Activated T-helper 17 cell treated with anti-CD3 and anti-CD28 coated beads, Interleukin-2, amount 50 U/mL, for 72 hours (primary cell): ENCODE measurements at regions not wholly inside any gene's neighbourhood (a gene's known extent, or its start where the extent isn't known, plus 50 kb on each side); places are given as distances from the start of the nearest gene placed in this dataset.

Source experiments
- ATAC-seq: fragments of 150-1000 bp; cut with Tn5 transposase; replicated peaks from 2 replicates; pipeline ENCODE4 v1.10.0; 2021; ENCODE audit warnings: mild to moderate bottlenecking, moderate library complexity
- H3K27ac Mint-ChIP-seq: one replicate; pipeline ENCODE4 v1.8.0; 2022; ENCODE audit warnings: mixed read lengths
- H3K27me3 Mint-ChIP-seq: one replicate; pipeline ENCODE4 v1.8.0; 2022; ENCODE audit warnings: mixed read lengths
- H3K36me3 Mint-ChIP-seq: one replicate; pipeline ENCODE4 v1.8.0; 2022; ENCODE audit warnings: low read depth, mild to moderate bottlenecking, mixed read lengths
- H3K4me1 Mint-ChIP-seq: one replicate; pipeline ENCODE4 v1.8.0; 2022; ENCODE audit warnings: mixed read lengths
- H3K4me3 Mint-ChIP-seq: one replicate; pipeline ENCODE4 v1.8.0; 2022; ENCODE audit warnings: mild to moderate bottlenecking, mixed read lengths
- H3K9me3 Mint-ChIP-seq: one replicate; pipeline ENCODE4 v1.8.0; 2022; ENCODE audit warnings: mixed read lengths

- no peak for ATAC-seq
- H3K4me1 Mint-ChIP-seq = no peaks in the 10 kb centered on the region
- peaks cover 23% of the 10 kb centered on the region for H3K27me3 Mint-ChIP-seq
- no peaks in the 10 kb centered on the region for H3K36me3 Mint-ChIP-seq
- H3K9me3 Mint-ChIP-seq = no peaks in the 10 kb centered on the region
- no peak overlapping the region for H3K4me3 Mint-ChIP-seq
- no peak overlapping the region for H3K27ac Mint-ChIP-seq
Observed at GRCh38 chr2:114085238-114085637, 195.3 kb downstream of the ACTR3 start.

DNA sequence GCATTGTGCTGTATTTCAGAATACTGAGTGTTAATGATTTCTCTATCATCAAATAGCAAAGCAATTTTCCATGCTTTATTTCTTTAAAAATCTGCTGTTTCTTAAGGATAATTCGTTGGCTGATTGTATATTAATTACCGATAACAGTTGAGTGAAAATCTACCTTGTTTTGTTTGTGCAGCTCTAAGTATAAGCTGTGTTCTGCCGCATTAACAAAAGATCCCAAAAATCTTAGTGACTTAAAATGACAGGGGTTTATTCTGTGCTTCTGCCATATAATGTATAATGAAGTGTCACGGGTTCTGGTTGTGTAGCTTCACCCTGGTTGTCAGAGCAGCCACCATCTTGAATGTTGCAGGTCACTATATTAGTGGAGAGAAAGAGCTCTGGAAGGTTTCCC lies 196.1 kb downstream of the ACTR3 start:
- Mint-ChIP-seq H3K36me3 (no peaks in the 10 kb centered on the region), H3K27me3 (peaks cover 23% of the 10 kb centered on the region), H3K4me3 (no peak overlapping the region), H3K27ac (no peak overlapping the region), H3K4me1 (no peaks in the 10 kb centered on the region), H3K9me3 (no peaks in the 10 kb centered on the region)
- ATAC-seq = no peak

GRCh38 chr2:114089636-114090319 lies 199.9 kb downstream of the ACTR3 start:
- Mint-ChIP-seq H3K36me3 (no peaks in the 10 kb centered on the region), H3K27ac (no peak overlapping the region), H3K9me3 (no peaks in the 10 kb centered on the region), H3K27me3 (peaks cover 8% of the 10 kb centered on the region), H3K4me1 (no peaks in the 10 kb centered on the region), H3K4me3 (no peak overlapping the region)
- ATAC-seq = no peak

DNA sequence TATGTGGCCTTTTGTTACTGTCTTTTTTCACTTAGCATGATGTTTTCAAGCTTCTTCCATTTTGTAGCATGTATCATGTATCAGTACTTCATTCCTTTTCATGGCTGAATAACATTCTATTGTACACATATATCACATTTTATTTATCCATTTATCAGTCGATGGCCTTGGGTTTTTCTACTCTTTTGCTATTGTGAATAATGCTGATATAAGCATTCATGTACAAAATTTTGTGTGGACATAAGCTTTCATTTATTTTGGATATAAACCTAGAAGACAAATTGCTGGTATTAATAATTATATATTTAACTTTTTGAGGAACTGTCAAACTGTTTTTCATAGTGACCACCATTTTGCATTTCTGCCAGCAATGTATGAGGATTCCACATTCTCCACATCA lies 201.1 kb downstream of the ACTR3 start:
- H3K4me1 Mint-ChIP-seq = no peaks in the 10 kb centered on the region
- H3K27ac Mint-ChIP-seq = no peak overlapping the region
- no peak for ATAC-seq
- no peak overlapping the region for H3K4me3 Mint-ChIP-seq
- no peaks in the 10 kb centered on the region for H3K36me3 Mint-ChIP-seq
- H3K9me3 Mint-ChIP-seq = no peaks in the 10 kb centered on the region
- H3K27me3 Mint-ChIP-seq = peaks cover 8% of the 10 kb centered on the region

GRCh38 chr2:114108249-114108648 lies 218.4 kb downstream of the ACTR3 start:
- H3K27ac Mint-ChIP-seq = no peak overlapping the region
- H3K27me3 Mint-ChIP-seq = peaks cover 31% of the 10 kb centered on the region
- peaks cover 9% of the 10 kb centered on the region for H3K9me3 Mint-ChIP-seq
- no peaks in the 10 kb centered on the region for H3K4me1 Mint-ChIP-seq
- no peaks in the 10 kb centered on the region for H3K36me3 Mint-ChIP-seq
- ATAC-seq = no peak
- H3K4me3 Mint-ChIP-seq = no peak overlapping the region

DNA sequence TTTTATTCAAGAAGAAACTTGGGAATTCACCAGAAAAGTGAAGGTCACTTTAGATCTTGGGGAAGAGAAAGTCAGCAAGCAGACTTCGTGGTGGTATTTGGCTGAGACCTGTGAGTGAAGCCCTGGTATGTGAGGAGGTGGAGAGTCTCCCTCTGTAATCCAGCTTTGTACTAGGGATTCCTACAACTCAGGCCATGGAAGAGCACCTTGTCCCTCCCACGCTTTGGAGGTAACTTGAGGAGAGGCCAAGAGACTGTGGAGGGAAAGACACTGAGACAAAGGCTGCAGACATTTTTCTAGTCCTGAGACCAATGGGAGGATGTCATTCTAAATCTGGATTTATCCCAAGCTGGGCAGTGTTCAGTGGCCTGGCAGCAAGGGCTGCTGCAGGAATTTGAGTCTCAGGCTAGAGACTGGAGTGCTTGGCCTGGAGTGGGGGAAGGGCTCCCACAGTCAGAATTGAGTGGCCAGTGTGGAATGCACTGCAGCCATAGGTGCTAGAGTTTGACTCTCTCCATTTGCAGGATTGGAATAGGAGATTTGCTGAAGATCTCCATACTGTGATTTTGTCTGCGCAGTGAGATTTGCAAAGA lies 219.0 kb downstream of the ACTR3 start:
- Mint-ChIP-seq H3K4me1 (no peaks in the 10 kb centered on the region), H3K9me3 (peaks cover 9% of the 10 kb centered on the region), H3K4me3 (no peak overlapping the region), H3K27me3 (peaks cover 34% of the 10 kb centered on the region), H3K27ac (no peak overlapping the region), H3K36me3 (no peaks in the 10 kb centered on the region)
- ATAC-seq = no peak

DNA sequence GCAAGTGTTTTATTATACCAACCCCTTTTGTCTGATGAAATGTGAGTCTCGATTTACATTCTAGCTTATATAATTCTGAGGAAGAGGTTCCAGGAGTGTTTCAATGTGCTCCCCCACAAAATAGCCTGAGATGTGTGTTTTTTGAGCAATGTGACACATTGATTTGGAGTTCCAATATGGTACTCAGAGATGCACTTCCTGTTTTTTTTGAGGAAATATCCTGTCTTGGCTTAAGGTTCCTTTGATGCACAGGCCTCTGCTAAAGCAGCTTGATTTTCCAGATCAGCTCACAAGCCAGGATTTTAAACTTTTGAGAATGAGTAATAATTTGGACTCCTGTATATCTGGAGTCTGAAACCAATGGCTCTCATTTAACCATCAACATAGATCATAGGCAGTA lies 221.4 kb downstream of the ACTR3 start:
- Mint-ChIP-seq H3K4me3 (no peak overlapping the region), H3K9me3 (no peaks in the 10 kb centered on the region), H3K4me1 (no peaks in the 10 kb centered on the region), H3K27ac (no peak overlapping the region), H3K27me3 (peaks cover 30% of the 10 kb centered on the region), H3K36me3 (no peaks in the 10 kb centered on the region)
- ATAC-seq = no peak

- H3K27me3 Mint-ChIP-seq = peaks cover 29% of the 10 kb centered on the region
- no peak for ATAC-seq
- no peaks in the 10 kb centered on the region for H3K9me3 Mint-ChIP-seq
- no peaks in the 10 kb centered on the region for H3K36me3 Mint-ChIP-seq
- no peaks in the 10 kb centered on the region for H3K4me1 Mint-ChIP-seq
- no peak overlapping the region for H3K27ac Mint-ChIP-seq
- H3K4me3 Mint-ChIP-seq = no peak overlapping the region
Observed at GRCh38 chr2:114113518-114113917, 223.6 kb downstream of the ACTR3 start.

GRCh38 chr2:114118088-114118487 lies 228.2 kb downstream of the ACTR3 start:
- no peak for ATAC-seq
- H3K9me3 Mint-ChIP-seq = no peaks in the 10 kb centered on the region

GRCh38 chr2:114119862-114120261 lies 230.0 kb downstream of the ACTR3 start:
- H3K9me3 Mint-ChIP-seq = no peaks in the 10 kb centered on the region
- no peak overlapping the region for H3K4me3 Mint-ChIP-seq
- no peaks in the 10 kb centered on the region for H3K4me1 Mint-ChIP-seq
- H3K36me3 Mint-ChIP-seq = no peaks in the 10 kb centered on the region
- H3K27ac Mint-ChIP-seq = no peak overlapping the region
- ATAC-seq = no peak
- H3K27me3 Mint-ChIP-seq = peaks cover 21% of the 10 kb centered on the region

More at GRCh38 chr2:114118088-114118487, 228.2 kb downstream of the ACTR3 start:
- no peak overlapping the region for H3K27ac Mint-ChIP-seq
- H3K4me3 Mint-ChIP-seq = no peak overlapping the region
- peaks cover 22% of the 10 kb centered on the region for H3K27me3 Mint-ChIP-seq
- no peaks in the 10 kb centered on the region for H3K4me1 Mint-ChIP-seq
- H3K36me3 Mint-ChIP-seq = no peaks in the 10 kb centered on the region

- no peak for ATAC-seq
- Mint-ChIP-seq H3K36me3 (no peaks in the 10 kb centered on the region), H3K27ac (no peak overlapping the region), H3K27me3 (peaks cover 14% of the 10 kb centered on the region), H3K9me3 (no peaks in the 10 kb centered on the region), H3K4me1 (no peaks in the 10 kb centered on the region), H3K4me3 (no peak overlapping the region)
Observed at GRCh38 chr2:114122930-114123329, 233.0 kb downstream of the ACTR3 start.

DNA sequence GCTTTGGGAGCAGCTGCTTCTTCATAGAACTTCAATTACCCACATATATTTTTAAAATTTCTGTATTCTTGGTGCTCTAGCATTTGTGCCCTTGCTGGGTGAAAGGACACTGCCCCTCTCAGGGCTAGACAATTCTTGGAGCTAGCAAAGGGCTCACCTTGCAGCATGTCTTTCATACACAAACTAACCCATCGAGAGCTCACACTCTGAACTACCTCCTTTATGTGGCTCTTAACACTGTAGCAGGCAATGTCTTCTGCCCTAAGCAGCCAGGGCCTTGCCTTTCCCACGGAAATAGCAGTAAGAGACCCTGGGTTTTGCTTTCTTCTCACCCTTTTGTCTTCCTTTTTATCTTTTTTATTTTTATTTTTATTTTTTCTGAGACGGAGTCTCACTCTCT lies 234.0 kb downstream of the ACTR3 start:
- Mint-ChIP-seq H3K4me3 (no peak overlapping the region), H3K4me1 (no peaks in the 10 kb centered on the region), H3K36me3 (no peaks in the 10 kb centered on the region), H3K9me3 (no peaks in the 10 kb centered on the region), H3K27ac (no peak overlapping the region), H3K27me3 (peaks cover 24% of the 10 kb centered on the region)
- ATAC-seq = no peak

- Mint-ChIP-seq H3K27ac (no peak overlapping the region), H3K9me3 (no peaks in the 10 kb centered on the region), H3K4me1 (no peaks in the 10 kb centered on the region), H3K36me3 (no peaks in the 10 kb centered on the region), H3K27me3 (peaks cover 17% of the 10 kb centered on the region), H3K4me3 (no peak overlapping the region)
- ATAC-seq = no peak
Observed at GRCh38 chr2:114127372-114127771, 237.5 kb downstream of the ACTR3 start.

GRCh38 chr2:114128263-114128662 lies 238.4 kb downstream of the ACTR3 start:
- H3K9me3 Mint-ChIP-seq = no peaks in the 10 kb centered on the region
- peaks cover 16% of the 10 kb centered on the region for H3K27me3 Mint-ChIP-seq
- no peaks in the 10 kb centered on the region for H3K4me1 Mint-ChIP-seq
- no peaks in the 10 kb centered on the region for H3K36me3 Mint-ChIP-seq
- no peak overlapping the region for H3K27ac Mint-ChIP-seq
- ATAC-seq = no peak
- no peak overlapping the region for H3K4me3 Mint-ChIP-seq

DNA sequence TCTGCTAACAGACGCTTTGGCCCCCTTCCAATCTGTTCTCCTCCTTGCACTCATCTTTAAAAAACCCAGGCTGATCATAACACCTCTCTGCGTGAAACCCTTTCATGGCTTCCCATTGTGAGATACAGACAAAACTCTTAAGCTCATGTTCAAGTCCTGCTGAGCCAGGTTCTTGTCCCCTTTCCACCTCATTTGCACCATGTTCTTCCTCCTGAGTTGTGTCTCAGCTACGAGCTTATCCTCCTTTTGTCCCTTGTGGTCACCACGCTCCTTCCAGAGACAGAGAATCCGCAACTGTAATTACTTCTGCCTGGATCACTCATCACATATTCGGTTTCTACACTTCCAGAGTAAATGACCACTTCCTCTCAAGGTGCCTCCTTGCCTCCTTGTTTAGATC lies 238.8 kb downstream of the ACTR3 start:
- H3K9me3 Mint-ChIP-seq = no peaks in the 10 kb centered on the region
- no peak overlapping the region for H3K4me3 Mint-ChIP-seq
- H3K27ac Mint-ChIP-seq = no peak overlapping the region
- H3K4me1 Mint-ChIP-seq = no peaks in the 10 kb centered on the region
- H3K27me3 Mint-ChIP-seq = peaks cover 14% of the 10 kb centered on the region
- ATAC-seq = no peak
- no peaks in the 10 kb centered on the region for H3K36me3 Mint-ChIP-seq
